Dendritic cell treated with granulocyte-macrophage colony-stimulating factor and Interleukin-4, amounts not matched to agents 40 ng/mL and 50 ng/mL, for 4 days (primary cell): ENCODE measurements at regions not wholly inside any gene's neighbourhood (a gene's known extent, or its start where the extent isn't known, plus 50 kb on each side); places are given as distances from the start of the nearest gene placed in this dataset.
"Not testable (repeated sequence)": the region's sequence is repeated elsewhere in the genome, so short reads cannot be mapped to it uniquely, and the experiment has no call there.

Experiments
- H3K27ac Mint-ChIP-seq: one replicate; pipeline ENCODE4 v1.8.0; 2022; ENCODE audit warnings: mild to moderate bottlenecking, mixed read lengths
- H3K27me3 Mint-ChIP-seq: one replicate; pipeline ENCODE4 v1.8.0; 2022; ENCODE audit warnings: mild to moderate bottlenecking, mixed read lengths
- H3K36me3 Mint-ChIP-seq: one replicate; pipeline ENCODE4 v1.8.0; 2022; ENCODE audit warnings: low read depth, mixed read lengths
- H3K4me1 Mint-ChIP-seq: one replicate; pipeline ENCODE4 v1.8.0; 2022; ENCODE audit warnings: low read depth, mixed read lengths
- H3K4me3 Mint-ChIP-seq: one replicate; pipeline ENCODE4 v1.8.0; 2022; ENCODE audit warnings: mild to moderate bottlenecking, moderate library complexity, mixed read lengths
- H3K9me3 Mint-ChIP-seq: one replicate; pipeline ENCODE4 v1.8.0; 2022; ENCODE audit warnings: mixed read lengths
- intact Hi-C: fragments of 100-400 bp; cut with micrococcal nuclease; formaldehyde crosslinking; loops from one replicate; pipeline ENCODE4 v1.15.0; 2022

DNA sequence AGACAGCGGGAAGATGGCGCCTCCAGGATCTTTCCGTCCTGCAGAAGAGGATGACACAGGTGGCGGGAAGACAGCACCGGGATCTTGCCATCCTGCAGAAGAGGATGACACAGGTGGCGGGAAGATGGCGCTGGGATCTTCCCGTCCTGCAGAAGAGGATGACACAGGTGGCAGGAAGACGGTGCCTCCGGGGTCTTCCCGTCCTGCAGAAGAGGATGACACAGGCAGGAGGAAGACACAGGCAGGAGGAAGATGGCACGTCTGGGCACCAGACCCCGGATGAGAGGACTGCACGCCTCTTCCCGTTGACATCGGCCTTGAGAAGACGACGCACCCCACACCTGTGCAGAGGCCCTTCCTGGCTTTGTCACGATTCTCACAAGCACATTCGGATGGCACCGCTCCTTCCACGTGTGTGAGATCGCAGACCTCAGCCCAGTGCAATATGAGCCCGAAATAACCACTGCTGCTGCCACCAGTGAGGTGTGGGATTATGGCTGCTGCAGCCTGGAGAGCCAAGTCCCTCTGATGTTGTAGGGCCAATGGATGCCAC lies 79.4 kb upstream of the SNTG2 start:
- Mint-ChIP-seq H3K27ac (no peak overlapping the region), H3K36me3 (no peaks in the 10 kb centered on the region), H3K4me1 (no peaks in the 10 kb centered on the region), H3K4me3 (no peak overlapping the region), H3K9me3 (no peaks in the 10 kb centered on the region), H3K27me3 (no peaks in the 10 kb centered on the region)
- intact Hi-C loops = no loop called here

DNA sequence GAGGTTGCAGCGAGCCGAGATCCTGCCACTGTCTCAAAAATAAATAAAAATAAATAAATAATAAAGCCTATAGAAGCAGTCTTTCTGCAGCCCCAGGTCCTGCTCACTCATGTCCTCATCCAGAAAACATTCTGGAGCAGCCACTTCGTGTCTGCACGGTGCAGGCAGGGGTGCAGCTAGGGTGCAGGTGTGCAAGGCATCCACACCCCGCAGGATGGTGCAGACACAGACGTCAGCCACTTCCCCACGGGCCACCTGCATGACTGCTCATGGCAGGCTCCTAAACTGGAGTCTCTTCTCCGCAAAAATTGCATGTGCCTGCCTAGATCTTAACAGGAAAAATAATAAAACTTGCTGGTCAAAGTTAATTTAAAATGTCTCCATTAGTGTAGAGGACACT lies 80.2 kb upstream of the SNTG2 start:
- Mint-ChIP-seq H3K9me3 (no peaks in the 10 kb centered on the region), H3K4me3 (no peak overlapping the region), H3K4me1 (no peaks in the 10 kb centered on the region), H3K36me3 (no peaks in the 10 kb centered on the region), H3K27ac (no peak overlapping the region), H3K27me3 (no peaks in the 10 kb centered on the region)
- intact Hi-C loops = no loop called here

GRCh38 chr2:869894-870293 lies 80.8 kb upstream of the SNTG2 start:
- intact Hi-C loops = no loop called here
- Mint-ChIP-seq H3K36me3 (no peaks in the 10 kb centered on the region), H3K4me3 (no peak overlapping the region), H3K4me1 (no peaks in the 10 kb centered on the region), H3K27ac (no peak overlapping the region), H3K27me3 (no peaks in the 10 kb centered on the region), H3K9me3 (no peaks in the 10 kb centered on the region)

GRCh38 chr2:869357-869871 lies 81.2 kb upstream of the SNTG2 start:
- no peaks in the 10 kb centered on the region for H3K27me3 Mint-ChIP-seq
- intact Hi-C loops = no loop called here
- H3K4me3 Mint-ChIP-seq = no peak overlapping the region
- H3K27ac Mint-ChIP-seq = no peak overlapping the region
- no peaks in the 10 kb centered on the region for H3K36me3 Mint-ChIP-seq
- no peaks in the 10 kb centered on the region for H3K9me3 Mint-ChIP-seq
- no peaks in the 10 kb centered on the region for H3K4me1 Mint-ChIP-seq

DNA sequence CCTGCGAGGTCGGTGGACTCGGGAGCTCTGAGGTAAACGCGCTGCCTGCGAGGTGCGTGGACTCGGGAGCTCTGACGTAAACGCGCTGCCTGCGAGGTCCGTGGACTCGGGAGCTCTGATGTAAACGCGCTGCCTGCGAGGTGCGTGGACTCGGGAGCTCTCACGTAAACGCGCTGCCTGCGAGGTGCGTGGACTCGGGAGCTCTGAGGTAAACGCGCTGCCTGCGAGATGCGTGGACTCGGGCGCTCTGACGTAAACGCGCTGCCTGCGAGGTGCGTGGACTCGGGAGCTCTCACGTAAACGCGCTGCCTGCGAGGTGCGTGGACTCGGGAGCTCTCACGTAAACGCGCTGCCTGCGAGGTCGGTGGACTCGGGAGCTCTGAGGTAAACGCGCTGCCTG lies 81.8 kb upstream of the SNTG2 start:
- H3K36me3 Mint-ChIP-seq, H3K4me3 Mint-ChIP-seq, H3K27ac Mint-ChIP-seq, H3K27me3 Mint-ChIP-seq, H3K4me1 Mint-ChIP-seq, H3K9me3 Mint-ChIP-seq, intact Hi-C loops: not testable (repeated sequence)

- no peaks in the 10 kb centered on the region for H3K36me3 Mint-ChIP-seq
- H3K27ac Mint-ChIP-seq = no peak overlapping the region
- intact Hi-C loops = no loop called here
- H3K4me3 Mint-ChIP-seq = no peak overlapping the region
- H3K9me3 Mint-ChIP-seq = no peaks in the 10 kb centered on the region
- H3K4me1 Mint-ChIP-seq = no peaks in the 10 kb centered on the region
- no peaks in the 10 kb centered on the region for H3K27me3 Mint-ChIP-seq
These were observed 83.4 kb upstream of the SNTG2 start for GRCh38 chr2:867296-867695.

DNA sequence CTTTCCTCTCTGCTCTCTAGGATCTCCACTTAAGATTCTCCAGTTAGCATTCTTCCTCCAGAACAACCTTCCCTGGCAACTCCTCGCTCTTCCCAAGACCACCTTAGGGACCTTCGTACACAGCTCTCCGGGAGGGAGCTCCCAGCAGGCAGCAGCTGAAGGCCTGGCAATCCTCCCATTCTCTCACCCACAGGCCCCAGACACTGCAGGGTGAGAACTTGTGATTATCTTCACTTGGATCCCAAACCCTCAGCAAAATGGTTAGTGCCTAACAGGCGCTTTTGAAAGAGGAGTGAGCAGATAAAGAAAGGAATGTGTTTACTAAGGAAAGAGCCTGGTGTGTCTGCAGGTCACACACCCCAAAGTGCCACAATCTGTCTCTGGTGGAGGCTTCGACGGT lies 83.8 kb upstream of the SNTG2 start:
- no peaks in the 10 kb centered on the region for H3K36me3 Mint-ChIP-seq
- H3K27me3 Mint-ChIP-seq = no peaks in the 10 kb centered on the region
- H3K27ac Mint-ChIP-seq = no peak overlapping the region

DNA sequence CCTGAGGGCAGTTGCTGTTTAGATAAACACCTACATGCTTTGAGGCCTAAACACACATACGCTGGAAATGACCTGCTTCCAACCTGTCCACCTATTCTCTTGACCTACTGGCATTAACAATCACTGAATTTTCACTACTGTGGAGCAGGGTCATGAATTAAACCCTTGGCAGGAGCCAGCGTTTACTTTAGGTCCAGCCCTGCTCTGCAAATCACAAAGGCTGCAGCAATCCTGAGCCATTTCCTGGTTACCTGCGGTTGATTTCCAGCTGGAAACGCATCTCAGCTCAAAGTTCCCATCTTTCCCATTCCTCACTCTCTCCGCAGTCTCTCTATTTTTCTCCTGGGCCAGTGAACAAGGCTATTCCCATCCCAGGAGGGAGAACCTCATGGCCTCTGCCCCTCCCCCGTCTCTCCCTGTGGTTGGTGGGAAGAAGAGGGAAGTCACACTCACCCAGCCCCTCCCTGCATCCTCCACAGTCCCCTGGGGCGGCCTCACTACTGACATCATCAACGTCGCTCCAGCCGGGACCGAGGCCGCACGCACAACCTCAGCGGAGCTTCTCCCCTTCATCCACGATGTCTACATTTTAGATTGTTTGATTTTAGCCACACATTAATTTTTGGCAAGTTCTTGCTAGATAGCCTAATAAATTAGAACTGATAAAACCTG lies 84.5 kb upstream of the SNTG2 start:
- intact Hi-C loops = no loop called here
- H3K4me3 Mint-ChIP-seq = no peak overlapping the region
- no peaks in the 10 kb centered on the region for H3K27me3 Mint-ChIP-seq
- no peaks in the 10 kb centered on the region for H3K9me3 Mint-ChIP-seq
- no peak overlapping the region for H3K27ac Mint-ChIP-seq
- H3K4me1 Mint-ChIP-seq = no peaks in the 10 kb centered on the region
- no peaks in the 10 kb centered on the region for H3K36me3 Mint-ChIP-seq

More for the DNA sequence above, 83.8 kb upstream of the SNTG2 start:
- Mint-ChIP-seq H3K9me3 (no peaks in the 10 kb centered on the region), H3K4me3 (no peak overlapping the region), H3K4me1 (no peaks in the 10 kb centered on the region)
- intact Hi-C loops = no loop called here

DNA sequence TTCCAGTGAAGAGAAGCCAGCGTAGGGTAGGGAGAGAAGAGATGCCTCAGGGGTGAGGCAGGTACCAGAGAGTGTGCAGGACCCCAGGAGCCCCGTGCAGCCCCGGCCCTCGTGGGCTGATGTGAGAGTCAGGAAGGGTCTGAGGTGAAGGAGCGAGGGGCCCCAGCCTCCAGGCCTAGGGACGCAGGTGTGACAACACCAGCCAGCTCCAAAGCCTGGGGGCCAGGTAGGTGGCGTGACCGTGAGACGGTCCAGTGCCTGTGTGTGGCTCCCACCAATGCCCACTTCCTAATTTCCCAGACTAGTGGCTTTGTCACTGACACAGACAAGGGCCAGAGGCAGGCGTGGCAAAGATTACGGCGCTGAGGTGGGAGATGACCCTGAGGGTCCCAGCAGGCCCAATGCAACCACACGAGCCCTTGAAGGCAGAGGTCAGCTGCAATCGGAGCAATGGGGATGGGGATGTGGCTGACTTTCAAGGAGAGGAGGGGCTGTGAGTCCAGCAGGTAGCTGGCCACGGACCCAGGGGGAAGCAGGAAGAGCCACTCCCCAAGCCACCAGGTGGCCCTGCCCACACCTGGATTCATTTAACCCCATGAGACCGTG lies 86.0 kb upstream of the SNTG2 start:
- Mint-ChIP-seq H3K27ac (no peak overlapping the region), H3K4me3 (no peak overlapping the region), H3K27me3 (no peaks in the 10 kb centered on the region), H3K36me3 (no peaks in the 10 kb centered on the region), H3K9me3 (no peaks in the 10 kb centered on the region), H3K4me1 (no peaks in the 10 kb centered on the region)
- intact Hi-C loops = no loop called here

DNA sequence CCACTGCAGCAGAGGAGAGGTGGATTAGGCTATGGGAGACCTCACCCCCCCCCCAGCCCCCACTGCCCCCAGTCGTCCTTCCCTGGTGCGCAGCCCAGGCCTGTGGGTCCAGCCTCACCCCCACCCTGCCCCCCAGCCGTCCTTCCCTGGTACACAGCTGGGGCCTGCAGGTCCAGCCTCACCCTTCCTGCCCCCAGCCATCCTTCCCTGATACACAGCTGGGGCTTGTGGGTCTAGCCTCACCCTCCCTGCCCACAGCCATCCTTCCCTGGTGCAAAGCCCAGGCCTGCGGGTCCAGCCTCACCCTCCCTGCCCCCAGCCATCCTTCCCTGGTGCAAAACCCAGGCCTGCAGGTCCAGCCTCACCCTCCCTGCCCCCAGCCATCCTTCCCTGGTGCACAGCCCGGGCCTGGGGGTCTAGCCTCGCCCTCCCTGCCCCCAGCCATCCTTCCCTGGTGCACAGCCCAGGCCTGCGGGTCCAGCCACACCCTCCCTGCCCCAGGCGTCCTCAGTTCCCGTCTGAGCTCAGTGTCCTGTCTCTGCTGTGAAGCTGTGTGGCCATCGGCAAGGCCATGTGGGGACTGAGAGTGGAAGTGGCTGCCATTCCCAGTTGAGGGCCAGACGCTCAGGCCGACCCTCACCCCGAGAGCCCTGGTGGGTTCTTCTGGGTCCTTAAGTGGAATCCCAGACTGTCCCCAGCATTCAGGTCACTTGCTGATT lies 86.8 kb upstream of the SNTG2 start:
- no peaks in the 10 kb centered on the region for H3K27me3 Mint-ChIP-seq

DNA sequence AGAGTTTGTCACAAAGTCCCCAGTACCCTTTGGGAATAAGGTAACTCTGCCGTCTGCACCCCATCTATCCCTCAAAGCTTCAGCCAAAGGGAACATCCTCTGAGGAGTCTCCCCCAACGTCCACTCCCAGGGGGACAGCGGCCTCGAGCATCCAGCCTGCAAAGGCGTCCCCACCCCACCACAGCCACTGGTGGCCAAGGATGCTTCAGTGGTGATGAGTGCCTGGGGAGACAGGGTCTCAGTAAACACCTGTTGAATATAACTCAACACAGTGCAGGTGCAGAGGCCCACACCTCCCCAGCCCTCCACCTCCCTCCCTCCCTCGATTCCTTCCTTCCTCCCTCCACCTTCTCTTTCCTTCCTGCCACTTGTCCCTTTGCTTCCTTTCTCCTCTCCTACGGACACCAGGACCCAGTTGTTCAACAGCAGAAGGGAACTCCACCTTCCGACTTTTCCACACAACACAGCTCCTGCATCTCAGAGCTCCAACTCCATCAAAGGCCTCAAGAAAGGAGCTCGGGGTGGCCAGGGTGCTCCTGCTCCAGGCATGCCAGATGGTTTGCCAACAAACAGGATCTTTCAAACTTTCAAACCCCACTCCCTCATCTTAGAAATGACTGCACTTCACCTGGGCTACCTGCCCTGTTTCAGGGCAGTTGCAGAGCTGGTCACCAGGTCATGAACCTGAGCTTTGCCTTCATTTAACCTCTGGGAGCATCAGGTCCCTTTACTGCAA lies 87.8 kb upstream of the SNTG2 start:
- no peaks in the 10 kb centered on the region for H3K9me3 Mint-ChIP-seq
- H3K27me3 Mint-ChIP-seq = no peaks in the 10 kb centered on the region
- intact Hi-C loops = no loop called here
- no peaks in the 10 kb centered on the region for H3K4me1 Mint-ChIP-seq
- no peaks in the 10 kb centered on the region for H3K36me3 Mint-ChIP-seq
- no peak overlapping the region for H3K27ac Mint-ChIP-seq
- H3K4me3 Mint-ChIP-seq = no peak overlapping the region

More for the DNA sequence above, 86.8 kb upstream of the SNTG2 start:
- intact Hi-C loops = no loop called here
- no peaks in the 10 kb centered on the region for H3K36me3 Mint-ChIP-seq
- H3K4me3 Mint-ChIP-seq = no peak overlapping the region
- no peaks in the 10 kb centered on the region for H3K9me3 Mint-ChIP-seq
- H3K4me1 Mint-ChIP-seq = no peaks in the 10 kb centered on the region
- H3K27ac Mint-ChIP-seq = no peak overlapping the region

GRCh38 chr2:862355-862687 lies 88.3 kb upstream of the SNTG2 start:
- Mint-ChIP-seq H3K4me1 (no peaks in the 10 kb centered on the region), H3K9me3 (no peaks in the 10 kb centered on the region), H3K27ac (no peak overlapping the region), H3K27me3 (no peaks in the 10 kb centered on the region), H3K36me3 (no peaks in the 10 kb centered on the region), H3K4me3 (no peak overlapping the region)
- intact Hi-C loops = no loop called here

DNA sequence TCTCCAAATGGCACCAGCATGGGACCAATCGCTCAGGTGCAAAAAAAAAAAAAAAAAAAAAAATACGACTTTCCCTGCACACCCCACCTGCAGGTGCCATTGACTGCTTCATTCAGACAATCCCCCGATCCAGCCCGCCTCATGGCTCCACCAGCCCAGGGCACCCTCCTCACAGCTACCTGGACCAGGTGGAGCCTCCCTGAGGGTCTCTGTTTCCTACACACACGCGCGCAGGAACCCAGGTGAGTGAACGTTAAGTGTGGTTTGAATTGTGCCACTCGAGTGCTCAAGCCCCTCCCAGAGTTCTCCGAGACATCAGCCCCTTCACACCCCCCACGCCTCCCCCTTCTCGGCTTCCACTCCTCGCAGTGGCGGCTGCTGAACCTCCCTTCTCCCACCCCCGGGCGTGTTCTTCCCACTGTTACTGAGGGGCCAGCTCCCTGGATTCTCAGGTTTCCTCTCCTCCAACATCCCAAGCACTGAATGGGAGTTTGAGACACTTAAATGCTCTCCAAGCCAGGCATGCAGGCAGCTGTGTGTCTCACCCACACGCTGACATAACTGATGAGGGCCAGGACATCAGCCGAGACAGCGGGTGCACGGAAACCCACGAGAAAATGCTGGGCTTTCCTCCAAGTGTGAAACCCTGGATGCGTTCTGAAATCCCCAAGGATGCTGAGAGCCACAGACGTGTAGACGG lies 88.8 kb upstream of the SNTG2 start:
- Mint-ChIP-seq H3K9me3 (no peaks in the 10 kb centered on the region), H3K4me1 (no peaks in the 10 kb centered on the region), H3K36me3 (no peaks in the 10 kb centered on the region), H3K27me3 (no peaks in the 10 kb centered on the region), H3K27ac (no peak overlapping the region), H3K4me3 (no peak overlapping the region)
- intact Hi-C loops = no loop called here
